NCI-H2227 treated with DMSO at 0.1 percent for 48 hours (cell line): ENCODE measurements at regions not wholly inside any gene's neighbourhood (a gene's known extent, or its start where the extent isn't known, plus 50 kb on each side); places are given as distances from the start of the nearest gene placed in this dataset.
"Not testable (repeated sequence)": the region's sequence is repeated elsewhere in the genome, so short reads cannot be mapped to it uniquely, and the experiment has no call there.

ENCODE experiments used
- DNase-seq: peaks from one replicate; lab custom pipeline; 2025; lab: John Stamatoyannopoulos, UW

GRCh38 chr16:52051414-52052172 lies 495.4 kb downstream of the TOX3 start:
- no peak for DNase-seq

GRCh38 chr16:52050418-52050817 lies 496.5 kb downstream of the TOX3 start:
- DNase-seq: no peak

- DNase-seq: no peak
These were observed 511.5 kb downstream of the TOX3 start for GRCh38 chr16:52035436-52035835.

GRCh38 chr16:52034830-52035229 lies 512.1 kb downstream of the TOX3 start:
- no peak for DNase-seq

- no peak for DNase-seq
These were observed 513.0 kb downstream of the TOX3 start for GRCh38 chr16:52033992-52034391.

GRCh38 chr16:52022980-52023379 lies 524.0 kb downstream of the TOX3 start:
- no peak for DNase-seq

GRCh38 chr16:52022177-52022576 lies 524.8 kb downstream of the TOX3 start:
- DNase-seq: no peak

GRCh38 chr16:52016387-52016786 lies 530.6 kb downstream of the TOX3 start:
- DNase-seq: no peak

GRCh38 chr16:52005551-52005950 lies 541.4 kb downstream of the TOX3 start:
- DNase-seq: no peak

- DNase-seq: no peak
These were observed 542.6 kb downstream of the TOX3 start for GRCh38 chr16:52004343-52004742.

GRCh38 chr16:52002026-52002425 lies 544.9 kb downstream of the TOX3 start:
- DNase-seq: no peak

- DNase-seq: no peak
These were observed 550.4 kb downstream of the TOX3 start for GRCh38 chr16:51996516-51996915.

GRCh38 chr16:51994597-51994996 lies 552.3 kb downstream of the TOX3 start:
- no peak for DNase-seq

- DNase-seq: no peak
These were observed 557.2 kb downstream of the TOX3 start for GRCh38 chr16:51989637-51990230.

GRCh38 chr16:51988977-51989376 lies 558.0 kb downstream of the TOX3 start:
- no peak for DNase-seq

GRCh38 chr16:51987519-51987918 lies 559.4 kb downstream of the TOX3 start:
- DNase-seq: no peak

GRCh38 chr16:51986717-51987116 lies 560.2 kb downstream of the TOX3 start:
- DNase-seq: no peak

- no peak for DNase-seq
These were observed 560.6 kb downstream of the TOX3 start for GRCh38 chr16:51986301-51986700.

- no peak for DNase-seq
These were observed 561.8 kb downstream of the TOX3 start for GRCh38 chr16:51985126-51985525.

GRCh38 chr16:51984395-51984794 lies 562.5 kb downstream of the TOX3 start:
- no peak for DNase-seq

GRCh38 chr16:51982715-51983680 lies 563.9 kb downstream of the TOX3 start:
- peak; percentile 70 for DNase-seq

- DNase-seq: no peak
These were observed 565.2 kb downstream of the TOX3 start for GRCh38 chr16:51981725-51982124.

- DNase-seq: not testable (repeated sequence)
These were observed 569.4 kb downstream of the TOX3 start for GRCh38 chr16:51977506-51977905.
